Neural cell (in vitro differentiated cells): ENCODE measurements at regions not wholly inside any gene's neighbourhood (a gene's known extent, or its start where the extent isn't known, plus 50 kb on each side); places are given as distances from the start of the nearest gene placed in this dataset.

Source experiments
- EP300 ChIP-seq: fragments of 450-650 bp; conservative IDR thresholded peaks from 2 replicates; pipeline ENCODE4 v1.6.1; 2014; ENCODE audit warnings: antibody characterized with exemption, mild to moderate bottlenecking, moderate library complexity; ENCODE audit not compliant: poor library complexity, severe bottlenecking
- EZH2 ChIP-seq: fragments of 200-600, 300-800 bp; shearing (Covaris generic), sonication (generic); IDR thresholded peaks from 2 replicates; pipeline ENCODE4 v1.6.1; 2014; ENCODE audit warnings: antibody characterized with exemption, low read length, borderline replicate concordance, mild to moderate bottlenecking; ENCODE audit not compliant: insufficient read depth, poor library complexity, severe bottlenecking
- MXI1 ChIP-seq: fragments of 450-650 bp; conservative IDR thresholded peaks from 2 replicates; pipeline ENCODE4 v1.6.1; 2014; ENCODE audit warnings: antibody characterized with exemption, mild to moderate bottlenecking; ENCODE audit not compliant: poor library complexity, severe bottlenecking
- POLR2AphosphoS5 ChIP-seq: IDR thresholded peaks from 2 replicates; pipeline ENCODE4 v1.6.1; 2012
- TAF1 ChIP-seq: IDR thresholded peaks from 2 replicates; pipeline ENCODE4 v1.6.1; 2012; ENCODE audit warnings: low read depth
- TF ChIP-seq, protein P1 (sequence below): fragments of 450-650 bp; IDR thresholded peaks from 2 replicates; pipeline ENCODE4 v1.5.1; 2014; ENCODE audit warnings: antibody characterized with exemption, mild to moderate bottlenecking, moderate library complexity; ENCODE audit not compliant: poor library complexity, severe bottlenecking
- TF ChIP-seq, protein P2 (sequence below): IDR thresholded peaks from 2 replicates; pipeline ENCODE4 v1.6.1; 2012; ENCODE audit warnings: borderline replicate concordance

DNA sequence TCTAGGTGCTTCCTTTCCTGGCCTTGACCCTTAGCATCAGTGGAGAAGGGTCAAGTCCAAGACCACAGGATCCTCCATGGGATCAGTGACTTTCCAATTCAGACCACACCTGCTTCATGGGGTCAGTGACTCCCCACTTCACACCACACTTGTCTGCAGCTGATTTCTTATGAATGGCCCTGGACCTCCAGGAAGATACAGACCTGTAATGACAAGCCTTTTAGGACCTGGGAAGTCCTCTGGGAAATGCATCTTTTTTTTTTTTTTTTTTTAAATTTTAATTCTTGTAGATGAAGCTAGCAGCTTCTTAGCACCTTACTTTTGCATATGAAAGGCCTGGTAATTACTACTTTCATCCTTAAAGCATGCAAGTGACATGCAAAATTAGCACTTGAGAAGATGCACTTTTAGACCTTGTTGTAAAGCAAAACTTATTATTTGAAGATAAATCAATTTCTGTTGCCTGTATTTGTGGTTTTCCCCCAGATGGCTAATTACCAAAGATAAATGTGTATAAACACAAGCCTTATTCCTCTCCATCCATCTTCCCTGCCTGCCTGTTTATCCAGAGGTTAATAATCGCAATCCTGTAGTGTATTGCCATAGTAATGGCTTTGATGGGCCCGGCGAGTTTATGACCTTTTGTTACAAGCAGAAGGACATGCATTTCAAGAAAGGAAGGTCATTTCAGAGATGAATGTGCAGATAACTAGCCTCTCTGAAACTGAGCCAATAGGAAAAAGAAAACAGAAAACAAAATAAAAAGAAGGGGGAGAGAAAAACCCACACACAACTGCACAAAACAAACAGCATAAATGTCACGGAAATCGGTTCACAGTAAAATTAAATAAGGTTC lies 1018.7 kb downstream of the TYW1 start:
- no peak for TF ChIP-seq POLR2AphosphoS5
- TF ChIP-seq, protein P1, sequence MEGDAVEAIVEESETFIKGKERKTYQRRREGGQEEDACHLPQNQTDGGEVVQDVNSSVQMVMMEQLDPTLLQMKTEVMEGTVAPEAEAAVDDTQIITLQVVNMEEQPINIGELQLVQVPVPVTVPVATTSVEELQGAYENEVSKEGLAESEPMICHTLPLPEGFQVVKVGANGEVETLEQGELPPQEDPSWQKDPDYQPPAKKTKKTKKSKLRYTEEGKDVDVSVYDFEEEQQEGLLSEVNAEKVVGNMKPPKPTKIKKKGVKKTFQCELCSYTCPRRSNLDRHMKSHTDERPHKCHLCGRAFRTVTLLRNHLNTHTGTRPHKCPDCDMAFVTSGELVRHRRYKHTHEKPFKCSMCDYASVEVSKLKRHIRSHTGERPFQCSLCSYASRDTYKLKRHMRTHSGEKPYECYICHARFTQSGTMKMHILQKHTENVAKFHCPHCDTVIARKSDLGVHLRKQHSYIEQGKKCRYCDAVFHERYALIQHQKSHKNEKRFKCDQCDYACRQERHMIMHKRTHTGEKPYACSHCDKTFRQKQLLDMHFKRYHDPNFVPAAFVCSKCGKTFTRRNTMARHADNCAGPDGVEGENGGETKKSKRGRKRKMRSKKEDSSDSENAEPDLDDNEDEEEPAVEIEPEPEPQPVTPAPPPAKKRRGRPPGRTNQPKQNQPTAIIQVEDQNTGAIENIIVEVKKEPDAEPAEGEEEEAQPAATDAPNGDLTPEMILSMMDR, result no peak
- TF ChIP-seq TAF1, result no peak
- no peak for TF ChIP-seq EZH2
- no peak for TF ChIP-seq EP300
- TF ChIP-seq MXI1, result no peak
- TF ChIP-seq, protein P2, sequence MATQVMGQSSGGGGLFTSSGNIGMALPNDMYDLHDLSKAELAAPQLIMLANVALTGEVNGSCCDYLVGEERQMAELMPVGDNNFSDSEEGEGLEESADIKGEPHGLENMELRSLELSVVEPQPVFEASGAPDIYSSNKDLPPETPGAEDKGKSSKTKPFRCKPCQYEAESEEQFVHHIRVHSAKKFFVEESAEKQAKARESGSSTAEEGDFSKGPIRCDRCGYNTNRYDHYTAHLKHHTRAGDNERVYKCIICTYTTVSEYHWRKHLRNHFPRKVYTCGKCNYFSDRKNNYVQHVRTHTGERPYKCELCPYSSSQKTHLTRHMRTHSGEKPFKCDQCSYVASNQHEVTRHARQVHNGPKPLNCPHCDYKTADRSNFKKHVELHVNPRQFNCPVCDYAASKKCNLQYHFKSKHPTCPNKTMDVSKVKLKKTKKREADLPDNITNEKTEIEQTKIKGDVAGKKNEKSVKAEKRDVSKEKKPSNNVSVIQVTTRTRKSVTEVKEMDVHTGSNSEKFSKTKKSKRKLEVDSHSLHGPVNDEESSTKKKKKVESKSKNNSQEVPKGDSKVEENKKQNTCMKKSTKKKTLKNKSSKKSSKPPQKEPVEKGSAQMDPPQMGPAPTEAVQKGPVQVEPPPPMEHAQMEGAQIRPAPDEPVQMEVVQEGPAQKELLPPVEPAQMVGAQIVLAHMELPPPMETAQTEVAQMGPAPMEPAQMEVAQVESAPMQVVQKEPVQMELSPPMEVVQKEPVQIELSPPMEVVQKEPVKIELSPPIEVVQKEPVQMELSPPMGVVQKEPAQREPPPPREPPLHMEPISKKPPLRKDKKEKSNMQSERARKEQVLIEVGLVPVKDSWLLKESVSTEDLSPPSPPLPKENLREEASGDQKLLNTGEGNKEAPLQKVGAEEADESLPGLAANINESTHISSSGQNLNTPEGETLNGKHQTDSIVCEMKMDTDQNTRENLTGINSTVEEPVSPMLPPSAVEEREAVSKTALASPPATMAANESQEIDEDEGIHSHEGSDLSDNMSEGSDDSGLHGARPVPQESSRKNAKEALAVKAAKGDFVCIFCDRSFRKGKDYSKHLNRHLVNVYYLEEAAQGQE, result no peak
